D721Med (cell line): ENCODE measurements at regions not wholly inside any gene's neighbourhood (a gene's known extent, or its start where the extent isn't known, plus 50 kb on each side); places are given as distances from the start of the nearest gene placed in this dataset.

Experiments used
- DNase-seq: peaks from one replicate; pipeline ENCODE4 v3.0.0; 2011; ENCODE audit warnings: low spot score; ENCODE audit not compliant: insufficient read length
- FAIRE-seq: peaks from 2 replicates; lab custom pipeline; 2011; peaks lifted over from hg19 to GRCh38; lab: Jason Lieb, UNC
- CTCF ChIP-seq: IDR thresholded peaks from 2 replicates; pipeline ENCODE4 v1.5.1; 2012; ENCODE audit warnings: mild to moderate bottlenecking, control low read depth; ENCODE audit not compliant: insufficient read depth; ENCODE audit errors: missing control alignments

GRCh38 chr2:223215254-223215516 is 163.2 kb downstream of the KCNE4 start:
- DNase-seq = no peak
- no peak for FAIRE-seq
- no peak for TF ChIP-seq CTCF

- no peak for FAIRE-seq
- no peak for TF ChIP-seq CTCF
- DNase-seq = no peak
Observed at GRCh38 chr2:223217373-223217772, 165.4 kb downstream of the KCNE4 start.

- DNase-seq = no peak
- no peak for TF ChIP-seq CTCF
- FAIRE-seq = no peak
Observed at GRCh38 chr2:223218587-223219178, 166.7 kb downstream of the KCNE4 start.

GRCh38 chr2:223219872-223220657 is 168.1 kb downstream of the KCNE4 start:
- DNase-seq (no peak), FAIRE-seq (no peak)
- no peak for TF ChIP-seq CTCF

- DNase-seq = no peak
- FAIRE-seq = no peak
- TF ChIP-seq CTCF = no peak
Observed at GRCh38 chr2:223220658-223220925, 168.6 kb downstream of the KCNE4 start.

- DNase-seq = no peak
- no peak for FAIRE-seq
Observed at GRCh38 chr2:223221139-223221835, 169.3 kb downstream of the KCNE4 start.

More at GRCh38 chr2:223221139-223221835, 169.3 kb downstream of the KCNE4 start:
- no peak for TF ChIP-seq CTCF
